HG03175 (cell line): ENCODE measurements at regions not wholly inside any gene's neighbourhood (a gene's known extent, or its start where the extent isn't known, plus 50 kb on each side); places are given as distances from the start of the nearest gene placed in this dataset.

ENCODE experiments used
- ATAC-seq: cut with Tn5 transposase; IDR thresholded peaks from one replicate; pipeline ENCODE4 v1.9.1; 2021; ENCODE audit warnings: mild to moderate bottlenecking, moderate library complexity; ENCODE audit not compliant: unreplicated experiment

DNA sequence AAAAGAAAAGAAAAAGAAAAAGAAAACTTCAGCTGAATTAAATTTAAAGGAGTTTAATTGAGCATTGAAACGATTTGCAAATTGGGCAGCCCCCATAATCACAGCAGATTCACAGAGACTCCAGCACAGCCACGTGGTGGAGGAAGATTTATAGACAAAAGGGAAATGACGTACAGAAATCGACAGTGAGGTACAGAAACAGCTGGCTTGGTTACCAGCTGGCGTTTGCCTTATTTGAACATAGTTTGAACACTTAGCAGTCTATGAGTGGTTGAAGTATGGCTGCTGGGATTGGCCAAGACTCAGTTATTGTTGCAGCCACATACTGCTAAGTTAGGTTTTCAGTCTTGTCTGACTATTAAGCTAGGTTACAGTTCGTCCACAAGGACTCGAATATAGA is 312.2 kb upstream of the SLC14A2 start:
- ATAC-seq = no peak

DNA sequence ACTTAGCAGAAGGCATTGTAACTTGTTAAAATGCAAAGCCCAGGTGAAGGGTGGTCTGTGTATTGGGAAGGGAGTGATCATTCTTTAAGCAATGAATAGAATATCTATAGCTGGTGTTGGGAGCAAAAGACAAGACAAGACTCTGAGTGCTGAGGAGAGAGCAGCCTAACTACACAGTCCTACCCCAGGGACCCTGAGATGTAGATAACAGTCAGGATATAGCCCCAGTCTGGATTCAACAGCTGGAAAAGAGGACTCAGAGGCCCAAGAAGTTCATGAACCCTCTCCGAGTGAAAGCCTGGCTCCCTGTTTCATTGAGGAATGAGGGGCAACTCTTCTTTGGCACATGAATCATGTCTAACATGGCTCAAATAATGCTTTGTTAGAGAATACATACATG is 310.7 kb upstream of the SLC14A2 start:
- ATAC-seq = no peak

DNA sequence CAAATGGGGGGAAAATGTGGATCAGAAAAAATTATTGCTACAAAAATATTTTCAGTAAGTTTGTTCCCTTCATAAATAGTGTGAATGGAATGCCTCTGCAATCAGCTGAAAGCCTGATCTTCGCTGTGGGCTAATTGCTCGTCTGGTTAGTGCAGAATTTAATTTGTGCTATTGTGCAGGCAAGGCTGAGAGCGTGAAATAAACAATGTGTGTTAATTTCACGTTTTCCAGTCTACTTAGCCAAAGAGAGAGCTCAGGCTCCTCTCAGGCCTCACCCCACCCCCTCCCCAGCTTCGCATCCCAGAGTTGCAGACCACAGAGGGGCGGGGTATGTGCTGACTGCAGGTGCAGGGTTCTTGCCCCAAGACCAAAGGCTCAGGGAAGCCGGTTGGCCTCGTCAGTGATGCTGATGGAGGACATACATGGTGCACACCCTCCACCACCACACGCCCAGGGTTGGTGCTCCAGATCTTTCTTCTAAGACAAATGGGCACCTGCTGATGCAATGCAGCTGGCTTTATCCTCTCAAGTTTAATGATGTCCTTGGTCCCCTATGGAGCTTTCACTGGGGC is 302.6 kb upstream of the SLC14A2 start:
- no peak for ATAC-seq

DNA sequence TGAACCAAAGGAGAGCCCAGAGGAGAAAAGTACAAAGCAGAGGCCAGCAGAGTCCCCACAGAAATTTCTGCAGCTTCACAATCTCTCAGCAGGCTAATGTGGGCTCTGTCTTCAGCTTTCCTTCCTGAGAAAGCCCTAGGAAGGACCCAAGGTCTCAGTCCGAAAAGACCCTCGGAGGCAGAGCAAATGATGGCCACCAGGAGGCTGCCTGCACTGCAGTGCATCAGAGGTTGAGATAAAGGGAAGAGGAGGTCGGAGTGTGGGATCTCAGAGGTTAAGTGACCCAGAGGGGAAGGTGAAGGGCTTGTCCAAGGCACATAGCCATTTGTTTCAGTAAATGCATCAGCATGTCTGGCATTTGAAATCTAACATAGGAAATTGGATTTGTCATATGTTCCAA is 299.1 kb upstream of the SLC14A2 start:
- no peak for ATAC-seq

DNA sequence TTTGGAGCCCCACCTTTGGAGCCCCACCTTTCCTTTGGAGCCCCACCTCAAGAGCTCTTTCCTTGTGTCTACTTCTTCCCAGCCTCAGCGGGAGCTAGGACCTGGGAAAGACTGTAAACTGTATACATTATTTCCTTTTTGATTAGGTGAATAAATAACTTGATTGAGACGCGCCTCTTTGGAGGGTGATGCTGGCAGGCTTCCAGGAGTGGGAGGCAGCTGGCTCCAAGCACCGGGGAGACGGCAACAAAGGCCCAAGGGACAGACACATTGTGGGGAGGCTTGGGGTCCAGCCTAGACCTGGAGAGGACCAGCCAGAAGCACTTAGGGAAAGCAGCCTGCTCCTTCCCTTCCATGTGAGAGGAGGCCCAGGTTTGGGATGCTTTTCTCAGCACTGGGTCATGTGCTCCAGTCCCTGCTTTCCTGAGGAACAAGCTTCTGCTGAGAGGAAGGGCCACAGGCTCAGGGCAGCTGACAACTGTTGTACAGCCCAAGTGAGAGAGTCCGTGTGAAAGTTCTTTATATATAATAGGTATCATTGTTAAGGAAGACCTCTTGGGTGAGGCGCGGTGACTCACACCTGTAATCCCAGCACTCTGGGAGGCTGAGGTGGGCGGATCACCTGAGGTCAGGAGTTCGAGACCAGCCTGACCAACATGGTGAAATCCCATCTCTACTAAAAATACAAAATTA is 297.2 kb upstream of the SLC14A2 start:
- ATAC-seq = no peak

DNA sequence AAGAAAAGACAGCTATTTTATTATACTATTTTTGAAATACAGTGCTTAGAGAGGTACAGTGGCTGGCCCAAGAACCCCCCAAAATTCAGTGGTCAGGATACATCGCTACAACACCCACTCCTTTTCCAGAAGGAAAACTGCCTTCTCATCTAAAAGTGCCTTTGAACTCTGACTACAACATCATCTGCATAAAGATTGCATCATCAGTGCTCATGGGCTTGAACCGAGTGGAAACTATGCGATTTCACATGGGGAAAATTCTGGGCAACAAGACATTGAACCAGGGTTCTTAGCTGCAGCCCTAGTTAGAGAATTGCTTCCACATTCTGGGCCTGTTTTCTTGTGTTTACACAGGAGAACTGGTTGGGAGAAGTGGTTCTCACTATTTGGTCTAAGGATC is 294.6 kb upstream of the SLC14A2 start:
- no peak for ATAC-seq

DNA sequence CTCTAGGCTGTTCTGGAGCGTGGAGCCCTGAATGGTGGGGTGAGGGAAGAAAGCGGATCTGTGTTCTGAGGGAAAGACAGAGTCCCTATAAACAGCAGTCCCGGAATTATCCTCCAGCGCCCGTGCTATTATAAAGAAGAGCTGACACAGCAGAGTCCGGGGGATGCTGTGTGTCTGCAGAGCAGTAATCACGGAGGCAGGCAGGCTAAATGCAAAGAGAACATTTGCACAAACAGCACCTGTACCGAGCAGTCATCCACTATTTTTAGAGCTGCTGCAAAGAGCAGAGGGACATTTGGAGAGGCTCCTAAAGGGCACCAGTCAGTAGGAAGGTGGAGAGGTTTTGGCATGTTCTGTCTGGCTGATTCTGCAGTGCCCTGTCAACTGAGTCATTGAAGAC is 293.8 kb upstream of the SLC14A2 start:
- no peak for ATAC-seq

DNA sequence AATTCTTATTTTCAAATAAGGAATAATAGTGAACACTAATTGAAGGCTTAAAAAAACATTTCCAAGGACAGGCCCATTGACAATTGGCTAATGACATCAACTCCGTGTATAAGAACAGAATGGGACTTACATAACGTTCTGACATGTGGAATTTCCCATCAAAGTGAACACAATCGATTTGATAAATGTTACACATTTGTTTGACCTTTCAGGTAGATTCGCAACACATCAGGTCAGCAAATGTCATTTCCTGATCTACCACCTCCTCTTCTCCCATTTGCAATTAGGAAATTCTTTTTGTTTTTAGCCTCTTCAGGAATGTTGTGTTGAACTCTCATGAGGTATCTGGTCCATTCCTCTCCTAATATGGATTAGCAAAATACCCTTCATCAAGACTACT is 292.9 kb upstream of the SLC14A2 start:
- no peak for ATAC-seq

DNA sequence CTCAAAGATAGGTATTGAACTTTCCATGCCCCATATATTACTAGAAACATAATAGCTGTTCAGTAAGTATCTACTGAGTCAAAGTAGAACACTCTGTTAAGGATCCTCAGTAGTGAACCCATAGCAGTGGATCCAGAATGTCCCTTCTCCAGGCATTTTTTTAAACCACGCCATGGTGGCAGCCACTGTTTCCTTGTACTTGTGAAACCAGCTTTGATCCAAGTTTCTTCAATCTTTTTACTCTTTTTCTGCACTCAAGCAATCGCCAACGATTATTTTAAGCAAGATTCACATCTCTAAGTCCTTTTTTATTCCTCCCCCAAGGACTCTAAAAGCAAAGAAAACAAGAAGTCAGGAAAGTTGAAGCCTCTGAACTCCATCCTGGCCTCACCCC is 291.2 kb upstream of the SLC14A2 start:
- ATAC-seq = no peak

DNA sequence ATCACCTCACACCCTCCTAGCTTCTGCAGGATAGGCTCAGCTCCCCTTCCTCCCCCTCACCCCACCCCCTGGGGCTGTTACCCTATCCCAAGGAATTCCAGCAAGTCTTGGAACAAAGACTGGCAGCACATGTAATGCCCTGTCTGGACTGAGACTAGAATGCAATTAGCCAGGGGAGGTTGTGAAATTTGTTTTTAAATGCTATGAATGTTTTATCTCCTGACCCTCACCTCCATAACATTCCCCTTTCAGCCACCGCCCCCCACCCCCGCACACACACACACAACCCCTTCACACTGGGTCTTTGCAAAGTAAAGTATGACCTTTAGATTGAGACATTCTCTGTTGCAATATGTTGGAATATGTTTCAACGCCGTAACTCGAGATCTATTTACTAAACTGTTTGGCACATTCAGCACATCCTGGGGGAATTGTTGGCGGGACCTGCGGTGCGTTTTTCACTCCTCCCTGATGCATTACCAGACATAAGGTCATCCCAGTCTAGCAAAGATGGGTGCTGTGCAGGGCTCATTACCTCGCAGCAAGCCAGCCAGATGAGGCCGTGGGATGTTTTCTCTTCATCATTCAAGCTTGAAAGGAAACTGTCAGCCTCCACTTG is 290.7 kb upstream of the SLC14A2 start:
- ATAC-seq = no peak

DNA sequence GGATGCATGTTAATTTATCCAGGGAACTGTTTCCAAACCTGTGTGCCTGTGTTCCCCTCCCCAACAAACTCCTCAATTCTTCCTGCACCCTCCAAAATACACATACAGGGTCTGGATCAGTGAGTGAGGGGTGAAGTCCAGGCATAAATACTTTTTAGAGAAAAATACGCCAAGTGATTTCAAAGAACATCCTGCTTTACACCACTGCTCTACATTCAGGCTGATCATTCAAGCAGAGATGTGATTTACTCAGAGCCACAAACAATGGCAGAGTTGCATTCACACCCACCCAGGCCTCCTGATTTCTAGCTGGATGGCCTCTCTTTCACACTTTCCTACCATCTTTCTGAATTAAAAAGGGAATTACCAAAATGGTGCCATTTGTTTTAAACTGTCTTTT is 289.5 kb upstream of the SLC14A2 start:
- no peak for ATAC-seq

DNA sequence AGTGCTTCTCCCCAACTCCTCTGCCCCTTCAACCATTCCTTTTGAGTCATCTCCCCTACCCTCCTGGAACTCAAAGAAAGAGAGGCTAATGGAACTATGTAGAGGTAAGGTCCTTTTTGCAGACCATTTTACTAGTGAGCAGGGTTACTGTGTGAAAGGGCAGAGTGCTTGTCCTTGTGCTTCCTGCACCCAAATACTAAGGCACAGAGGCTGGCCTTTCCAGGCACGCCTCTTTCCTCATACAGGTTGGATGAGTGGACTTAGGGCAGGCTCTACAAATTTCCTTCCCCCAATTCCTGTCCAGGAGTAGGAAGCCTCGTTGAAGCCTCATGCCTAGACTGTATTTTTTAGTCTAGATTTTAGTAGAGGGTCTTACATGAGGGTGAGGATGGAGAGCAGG is 288.8 kb upstream of the SLC14A2 start:
- no peak for ATAC-seq

DNA sequence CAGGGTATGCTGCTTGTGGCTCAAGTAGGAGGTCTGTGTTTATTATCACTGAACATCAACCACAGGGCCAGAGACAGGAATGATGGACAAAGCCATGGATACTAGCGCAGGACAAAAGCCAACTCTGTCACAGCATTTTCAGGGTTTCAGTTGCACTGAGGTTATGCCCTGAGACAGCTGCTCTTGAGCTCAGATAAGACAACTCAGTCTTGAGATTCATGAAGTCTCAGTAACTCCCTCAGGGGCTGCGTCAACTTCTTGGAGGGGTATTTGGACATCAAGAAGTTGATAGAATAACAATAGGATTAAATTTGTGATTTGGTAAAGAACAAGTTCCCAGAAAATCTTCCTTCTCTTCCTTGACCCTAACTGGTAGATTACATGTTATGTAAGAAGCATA is 287.0 kb upstream of the SLC14A2 start:
- no peak for ATAC-seq

DNA sequence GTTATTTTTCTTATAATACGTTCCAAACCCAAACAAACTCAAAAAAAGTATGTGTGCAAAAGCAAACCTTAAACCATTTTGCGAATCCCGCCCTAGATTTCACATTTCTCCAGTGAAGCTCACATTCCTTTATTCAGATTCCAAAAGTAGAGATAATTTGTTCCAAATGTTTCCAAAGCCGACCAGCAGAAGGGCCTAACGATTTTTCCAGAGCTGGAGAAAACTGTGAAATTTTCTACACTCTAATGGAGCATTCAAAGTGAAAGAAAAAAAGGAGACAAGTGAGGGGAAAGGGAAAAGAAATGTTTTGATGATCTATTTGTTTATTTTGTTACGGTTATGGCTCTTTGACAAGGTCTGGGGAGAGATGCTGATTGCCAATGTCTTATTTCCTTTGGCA is 286.5 kb upstream of the SLC14A2 start:
- no peak for ATAC-seq

DNA sequence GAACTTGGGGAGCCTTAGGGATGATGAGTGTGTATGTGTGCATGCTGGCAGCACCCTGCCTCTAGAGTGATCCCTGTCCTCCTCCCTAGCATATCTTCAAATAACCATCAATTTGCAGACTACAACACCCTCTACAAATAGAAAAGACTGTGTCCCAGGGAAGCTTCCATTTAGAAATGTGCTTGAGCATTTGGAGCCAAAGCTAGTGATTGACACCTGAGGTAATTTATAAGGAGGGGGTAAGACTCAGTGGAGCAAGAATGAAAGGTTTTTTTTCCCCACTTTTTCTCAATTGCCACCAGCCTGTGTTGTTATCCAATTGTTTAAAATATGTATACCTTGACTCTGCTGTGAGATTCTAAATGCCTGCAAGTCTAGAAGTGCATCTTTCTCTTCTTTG is 286.0 kb upstream of the SLC14A2 start:
- ATAC-seq = no peak

DNA sequence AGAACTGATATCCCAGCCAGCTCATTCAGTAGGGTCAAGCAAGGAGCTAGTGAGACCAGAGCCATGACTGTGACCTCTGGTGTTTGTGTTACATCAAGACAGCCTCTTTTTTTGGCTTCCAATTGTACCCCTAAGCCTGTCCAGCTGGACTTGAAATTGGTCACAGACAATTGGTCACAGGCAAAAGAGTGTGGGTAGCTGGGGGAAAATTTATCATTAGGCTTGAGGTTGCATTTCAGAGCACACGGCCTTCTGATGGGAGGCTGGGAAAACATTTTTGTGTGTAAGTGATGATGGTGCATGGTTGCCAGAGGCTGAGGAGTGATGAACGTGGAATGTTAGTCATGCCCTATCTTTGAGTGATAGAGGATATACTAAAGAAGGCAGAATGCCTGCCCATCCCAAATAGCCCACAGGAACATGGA is 285.1 kb upstream of the SLC14A2 start:
- ATAC-seq = no peak

DNA sequence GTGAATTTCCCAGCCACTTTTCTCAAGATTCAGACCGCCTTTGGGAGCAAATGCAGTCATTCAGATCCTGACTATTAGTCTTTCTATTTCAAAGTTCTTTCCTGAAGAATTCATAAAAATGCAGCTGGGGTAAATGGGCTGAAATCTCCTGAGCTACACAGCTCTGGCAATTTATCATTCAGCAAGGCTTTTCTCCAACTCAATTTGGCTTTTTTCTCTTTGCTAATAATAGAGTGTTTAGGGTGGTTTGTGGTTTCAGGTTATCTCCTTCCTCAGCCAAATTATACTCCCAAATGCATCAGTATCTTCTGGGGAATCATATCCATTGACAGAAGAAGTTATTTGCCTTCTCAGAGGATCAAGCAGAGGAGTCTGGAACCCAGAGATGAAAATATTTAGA is 282.4 kb upstream of the SLC14A2 start:
- no peak for ATAC-seq

DNA sequence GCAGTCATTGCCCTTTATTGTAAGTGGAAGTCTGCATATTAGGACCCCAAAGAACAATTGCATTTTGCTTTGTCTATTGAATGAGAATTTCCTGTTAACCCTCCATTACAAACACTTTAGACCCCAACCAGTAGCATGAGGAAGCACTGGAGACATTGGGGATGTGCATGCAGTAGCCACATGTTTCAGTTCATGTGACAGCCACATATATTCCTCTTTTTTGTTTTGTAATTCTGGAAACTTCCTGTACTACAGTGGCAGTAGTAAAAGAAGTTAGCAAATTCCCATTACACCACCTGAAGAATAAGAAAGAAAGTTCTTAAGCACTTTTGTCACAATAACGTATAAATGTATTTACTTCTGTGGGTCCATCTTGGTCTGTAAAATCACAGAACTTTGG is 281.1 kb upstream of the SLC14A2 start:
- no peak for ATAC-seq

DNA sequence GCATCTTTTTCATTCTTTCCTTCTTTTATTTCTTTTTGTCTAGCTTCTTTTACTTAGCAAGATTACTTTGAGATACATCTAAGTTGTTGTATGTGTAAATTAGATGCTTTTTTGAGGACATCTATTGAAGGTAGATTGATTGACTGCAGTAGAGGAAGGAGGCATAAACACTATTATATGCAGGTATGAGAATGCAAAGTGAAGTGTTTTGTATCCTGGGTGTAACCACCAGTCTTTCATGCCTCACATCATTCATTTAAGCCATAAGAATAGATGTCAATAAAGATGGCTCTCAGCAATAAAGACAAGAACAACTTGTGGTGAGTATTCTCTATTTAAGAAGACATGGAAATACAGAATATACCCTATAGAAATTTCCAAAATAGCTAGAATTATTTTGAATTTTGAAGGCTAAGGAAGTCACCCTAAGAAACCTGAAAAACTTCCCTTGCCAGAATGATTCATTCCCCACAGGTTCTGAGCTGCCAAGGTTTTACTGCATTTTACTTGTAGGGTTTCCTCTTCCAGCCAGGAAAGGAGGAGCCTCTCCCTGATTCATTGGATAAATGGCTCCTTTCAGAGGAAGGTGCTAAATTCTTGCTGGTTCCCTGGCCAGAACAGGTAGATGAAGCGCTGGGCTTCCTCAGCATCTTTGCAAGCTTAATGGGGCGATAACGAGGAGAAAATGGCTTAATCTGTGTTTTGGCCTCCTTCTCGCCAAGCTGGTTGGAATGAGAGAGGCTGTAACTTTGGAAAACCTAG is 279.8 kb upstream of the SLC14A2 start:
- ATAC-seq = no peak

DNA sequence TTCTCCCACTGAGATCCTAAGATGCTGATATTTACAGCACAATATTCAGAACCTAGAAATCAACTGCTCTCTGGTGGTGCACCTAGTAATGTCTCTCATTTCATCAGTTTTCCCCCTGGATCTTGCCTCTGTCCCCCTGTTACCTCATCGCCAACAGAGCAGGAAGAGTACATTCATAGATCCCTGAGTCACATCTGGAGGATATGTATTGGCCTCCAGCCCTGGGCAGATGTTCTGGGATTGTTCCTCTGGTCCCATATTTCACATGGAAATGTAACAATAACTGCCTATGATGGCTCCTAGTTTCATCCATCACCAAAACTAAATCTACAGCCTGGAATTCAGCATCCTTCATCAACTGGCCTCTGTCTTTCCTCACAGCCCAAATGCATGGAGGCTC is 278.8 kb upstream of the SLC14A2 start:
- no peak for ATAC-seq

DNA sequence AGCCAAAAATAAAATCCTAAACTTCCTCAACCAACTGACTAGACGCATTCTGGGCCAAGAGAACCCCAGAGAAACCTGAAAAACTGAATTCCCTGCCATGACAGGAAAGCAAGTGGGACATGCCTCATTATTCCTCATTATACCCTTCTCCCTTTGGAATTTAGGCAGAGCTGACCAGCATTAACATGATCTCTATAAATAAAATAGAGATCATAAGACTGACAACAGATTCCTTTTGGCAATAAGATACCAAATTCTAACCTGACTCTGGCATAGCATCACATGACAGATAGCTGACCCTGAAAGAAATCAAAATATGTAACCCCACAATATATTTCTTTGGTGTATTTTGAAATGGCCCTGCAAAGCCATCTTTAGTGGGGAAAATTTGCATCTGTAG is 277.8 kb upstream of the SLC14A2 start:
- no peak for ATAC-seq
